ENCODE measurements at regions not wholly inside any gene's neighbourhood (a gene's known extent, or its start where the extent isn't known, plus 50 kb on each side); places are given as distances from the start of the nearest gene placed in this dataset.

DNA sequence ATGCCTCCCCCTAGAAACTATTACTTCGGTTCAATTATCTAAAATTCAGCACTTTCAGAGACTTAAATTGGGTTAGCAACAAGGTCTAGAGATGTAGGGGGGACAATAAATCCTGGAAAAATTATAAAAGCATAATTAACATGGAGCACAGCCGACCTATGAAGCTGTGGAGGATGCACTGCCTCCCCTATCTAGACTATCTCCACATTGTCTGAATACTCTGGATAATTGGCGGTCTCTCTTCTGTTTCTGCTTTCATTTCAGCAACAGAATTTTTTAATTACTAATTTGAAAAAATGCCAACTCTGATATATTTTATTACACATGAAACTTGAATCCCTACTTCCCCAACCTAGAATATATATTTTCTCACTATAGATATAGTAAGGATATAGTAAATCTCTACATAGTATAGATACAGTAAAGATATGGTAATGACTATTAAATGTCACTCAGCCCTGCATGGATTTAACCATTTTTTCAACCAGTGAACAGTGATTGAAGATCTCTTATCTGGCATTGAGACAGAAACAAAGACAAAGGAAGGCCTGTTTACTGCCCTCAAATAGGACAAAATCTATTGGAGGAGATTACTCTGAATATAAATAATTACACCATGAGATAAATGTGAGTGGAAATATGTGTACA is 157.6 kb downstream of the BLID start:
- H3K4me3 ChIP-seq (ENCODE audit: low read depth, poor library complexity, severe bottlenecking): no peak overlapping the region
- intact Hi-C loops (cut with DNase I; ENCODE audit: low total_unique reads): no loop called here
- 55 to 64% methylated on average over 3 of the region's 3 CpGs for WGBS, 2 donors
- DNase-seq (ENCODE audit: low spot score in 2 of 2): no peak
- TF ChIP-seq, protein P1, sequence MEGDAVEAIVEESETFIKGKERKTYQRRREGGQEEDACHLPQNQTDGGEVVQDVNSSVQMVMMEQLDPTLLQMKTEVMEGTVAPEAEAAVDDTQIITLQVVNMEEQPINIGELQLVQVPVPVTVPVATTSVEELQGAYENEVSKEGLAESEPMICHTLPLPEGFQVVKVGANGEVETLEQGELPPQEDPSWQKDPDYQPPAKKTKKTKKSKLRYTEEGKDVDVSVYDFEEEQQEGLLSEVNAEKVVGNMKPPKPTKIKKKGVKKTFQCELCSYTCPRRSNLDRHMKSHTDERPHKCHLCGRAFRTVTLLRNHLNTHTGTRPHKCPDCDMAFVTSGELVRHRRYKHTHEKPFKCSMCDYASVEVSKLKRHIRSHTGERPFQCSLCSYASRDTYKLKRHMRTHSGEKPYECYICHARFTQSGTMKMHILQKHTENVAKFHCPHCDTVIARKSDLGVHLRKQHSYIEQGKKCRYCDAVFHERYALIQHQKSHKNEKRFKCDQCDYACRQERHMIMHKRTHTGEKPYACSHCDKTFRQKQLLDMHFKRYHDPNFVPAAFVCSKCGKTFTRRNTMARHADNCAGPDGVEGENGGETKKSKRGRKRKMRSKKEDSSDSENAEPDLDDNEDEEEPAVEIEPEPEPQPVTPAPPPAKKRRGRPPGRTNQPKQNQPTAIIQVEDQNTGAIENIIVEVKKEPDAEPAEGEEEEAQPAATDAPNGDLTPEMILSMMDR (IDR thresholded peaks at IDR 0.05): no peak
- TF ChIP-seq POLR2A (IDR thresholded peaks at IDR 0.05): no peak

GRCh38 chr11:121953122-121953521 is 162.9 kb downstream of the BLID start:
- TF ChIP-seq POLR2A (IDR thresholded peaks at IDR 0.05): no peak
- TF ChIP-seq, protein P1 (IDR thresholded peaks at IDR 0.05): no peak
- H3K4me3 ChIP-seq (ENCODE audit: low read depth, poor library complexity, severe bottlenecking): no peak overlapping the region

DNA sequence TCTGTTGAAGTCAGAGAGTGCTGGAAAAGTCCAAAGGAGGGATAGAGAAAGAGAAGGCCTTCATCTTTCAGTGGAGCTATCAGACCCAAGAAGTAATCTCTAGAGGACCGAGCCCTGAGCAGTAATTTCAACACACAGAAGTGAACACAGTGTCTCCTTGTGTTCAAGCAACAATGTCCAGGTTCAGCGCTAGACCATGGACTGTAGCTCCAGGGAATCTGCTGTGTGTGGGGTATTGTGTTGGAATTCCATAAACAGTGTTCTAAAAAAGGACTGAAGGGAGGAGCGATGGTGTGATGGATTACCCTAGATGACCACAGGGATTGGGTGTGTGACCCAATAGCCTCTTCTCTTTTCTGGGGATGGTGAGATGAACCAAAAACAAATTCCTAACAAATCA is 165.9 kb downstream of the BLID start:
- intact Hi-C loops (cut with DNase I; ENCODE audit: low total_unique reads): no loop called here
- H3K4me3 ChIP-seq (ENCODE audit: low read depth, poor library complexity, severe bottlenecking): no peak overlapping the region
- DNase-seq (ENCODE audit: low spot score in 2 of 2): no peak
- 91 to 94% methylated on average over 3 of the region's 3 CpGs for WGBS, 2 donors
- no peak for TF ChIP-seq POLR2A (IDR thresholded peaks at IDR 0.05)

More at GRCh38 chr11:121953122-121953521, 162.9 kb downstream of the BLID start:
- DNase-seq (ENCODE audit: low spot score in 2 of 2): no peak
- intact Hi-C loops (cut with DNase I; ENCODE audit: low total_unique reads): no loop called here
- 82 to 83% methylated on average over 2 of the region's 2 CpGs for WGBS, 2 donors

DNA sequence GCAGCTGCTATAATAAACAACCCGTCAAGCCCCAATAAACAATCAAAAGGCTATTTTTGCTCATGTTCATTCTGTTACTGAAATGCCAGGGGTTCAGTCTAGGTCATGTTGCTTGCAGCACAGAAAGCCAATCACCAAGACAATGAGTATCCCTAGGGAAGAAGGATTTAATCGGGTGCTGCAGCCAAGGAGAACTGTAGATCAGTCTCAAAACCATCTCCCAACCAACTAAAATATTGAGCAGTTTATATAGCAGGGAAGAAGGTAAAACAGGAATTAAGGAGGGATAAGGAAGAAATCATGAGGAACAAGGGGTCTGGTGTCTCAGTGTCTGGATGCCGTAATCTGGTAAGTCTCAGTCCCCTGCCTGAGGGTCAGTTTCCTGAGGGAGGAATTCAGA is 169.5 kb downstream of the BLID start:
- DNase-seq (ENCODE audit: low spot score in 2 of 2): no peak
- 92 to 93% methylated on average over 3 of the region's 3 CpGs for WGBS, 2 donors
- TF ChIP-seq POLR2A (IDR thresholded peaks at IDR 0.05): no peak
- TF ChIP-seq, protein P1 (IDR thresholded peaks at IDR 0.05): no peak
- no peak overlapping the region for H3K4me3 ChIP-seq (ENCODE audit: low read depth, poor library complexity, severe bottlenecking)
- intact Hi-C loops (cut with DNase I; ENCODE audit: low total_unique reads): no loop called here

DNA sequence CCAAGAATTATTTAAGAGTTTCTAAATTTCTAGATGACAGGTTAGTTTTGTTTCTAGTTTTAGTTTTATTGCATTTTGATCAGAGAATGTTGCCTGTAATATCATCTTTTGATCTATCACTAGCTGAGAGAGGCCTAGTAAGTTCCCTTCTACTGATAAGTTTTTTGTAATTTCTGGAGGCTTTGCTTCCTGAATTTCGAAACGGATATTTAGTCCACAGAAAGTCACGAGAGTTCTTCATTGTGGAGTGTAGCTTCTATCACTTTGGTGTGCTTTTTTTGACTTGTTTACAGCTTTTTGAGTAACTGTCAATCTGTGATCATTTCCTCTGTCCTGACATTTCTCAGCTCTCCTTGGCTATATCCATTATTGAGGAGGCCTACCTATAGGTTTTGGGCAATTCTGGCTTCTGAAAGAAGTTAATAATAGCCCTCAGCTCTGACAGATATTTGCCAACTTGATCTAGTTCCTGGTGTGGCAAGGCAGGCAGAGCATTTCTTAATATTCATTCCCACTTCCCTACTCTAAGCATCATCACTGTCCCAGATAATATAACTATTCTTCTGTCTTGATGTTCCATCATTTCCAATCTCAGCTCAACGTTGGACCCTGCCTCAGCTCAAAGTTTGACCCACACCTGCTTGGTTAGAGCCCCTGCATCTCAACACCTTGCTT is 171.3 kb downstream of the BLID start:
- no peak for DNase-seq (ENCODE audit: low spot score in 2 of 2)
- intact Hi-C loops (cut with DNase I; ENCODE audit: low total_unique reads): no loop called here
- no peak overlapping the region for H3K4me3 ChIP-seq (ENCODE audit: low read depth, poor library complexity, severe bottlenecking)
- no peak for TF ChIP-seq POLR2A (IDR thresholded peaks at IDR 0.05)
- TF ChIP-seq, protein P1 (IDR thresholded peaks at IDR 0.05): no peak
- WGBS, 2 donors: 44 to 60% methylated on average over 4 of the region's 4 CpGs

GRCh38 chr11:121938076-121938475 is 177.9 kb downstream of the BLID start:
- WGBS, 2 donors: 49 to 58% methylated on average over 2 of the region's 2 CpGs
- no peak overlapping the region for H3K4me3 ChIP-seq (ENCODE audit: low read depth, poor library complexity, severe bottlenecking)
- no peak for TF ChIP-seq POLR2A (IDR thresholded peaks at IDR 0.05)
- TF ChIP-seq, protein P1 (IDR thresholded peaks at IDR 0.05): no peak
- DNase-seq (ENCODE audit: low spot score in 2 of 2): no peak
- intact Hi-C loops (cut with DNase I; ENCODE audit: low total_unique reads): no loop called here

All from lower leg skin (tissue), 4 donors.